HepG2 (cell line): ENCODE measurements at regions not wholly inside any gene's neighbourhood (a gene's known extent, or its start where the extent isn't known, plus 50 kb on each side); places are given as distances from the start of the nearest gene placed in this dataset.

ENCODE experiments used
- ATAC-seq: fragments of 200-7000 bp; cut with Tn5 transposase; 3 replicates; pipeline ENCODE4 v1.9.1; 2020; ENCODE audit warnings: mild to moderate bottlenecking, moderate library complexity
- BruUV-seq: library from RNA; stranded (reverse); fragments of 400-500 nt; replicated peaks from 2 replicates; lab custom pipeline; 2021; lab: Mats Ljungman, UMichigan
- CTCF ChIA-PET: fragments of 300-600 bp; formaldehyde crosslinking; extraction: SDS; loops from one replicate; lab custom pipeline; 2021; ENCODE audit warnings: low total read pairs, inconsistent platforms, low intra/inter-chr PET ratio; lab: Yijun Ruan, JAX
- POLR2A ChIA-PET: fragments of 350-600 bp; sonication (Branson Sonifier 250); formaldehyde crosslinking; loops from one replicate; lab custom pipeline; 2020; ENCODE audit warnings: antibody characterized with exemption, inconsistent platforms; lab: Yijun Ruan, JAX
- DNase-seq: peaks from one replicate; pipeline ENCODE4 v3.0.0-alpha.2; 2015; ENCODE audit warnings: low spot score
- FAIRE-seq: peaks from 3 replicates; lab custom pipeline; 2011; peaks lifted over from hg19 to GRCh38; lab: Jason Lieb, UNC
- H2AFZ ChIP-seq: one replicate; pipeline ENCODE4 v1.6.1; 2011; ENCODE audit warnings: low read length, inconsistent platforms
- H3K27ac ChIP-seq: fragments of 300-600 bp; 3 replicates; pipeline ENCODE4 v1.8.0; 2011; ENCODE audit warnings: mixed run types, mild to moderate bottlenecking, mixed read lengths, low read length, inconsistent platforms; ENCODE audit not compliant: insufficient read depth; ENCODE audit errors: extremely low read length
- H3K27me3 ChIP-seq, 2 experiments: fragments of 200-600 bp in 1 of 2; 2 replicates in 1 of 2; 3 replicates in 1 of 2; pipeline versions ENCODE4 v1.6.0 to v1.8.0; 2011; ENCODE audit warnings: low read length in 2 of 2, mild to moderate bottlenecking in 2 of 2, moderate library complexity in 2 of 2, inconsistent platforms in 1 of 2; ENCODE audit not compliant: insufficient read depth in 2 of 2, control insufficient read depth in 1 of 2
- H3K36me3 ChIP-seq, 2 experiments: fragments of 200-600 bp in 1 of 2; replicated peaks in 1 of 2; 2 replicates in 1 of 2; 3 replicates in 1 of 2; pipeline versions ENCODE4 v1.5.1 to v1.8.0; 2011; ENCODE audit warnings: low read length in 2 of 2, inconsistent platforms in 1 of 2; ENCODE audit not compliant: insufficient read depth in 2 of 2, control insufficient read depth in 1 of 2
- H3K4me1 ChIP-seq: 2 replicates; pipeline ENCODE4 v1.5.1; 2012; ENCODE audit warnings: low read length, inconsistent platforms; ENCODE audit not compliant: insufficient read depth
- H3K4me2 ChIP-seq: 2 replicates; pipeline ENCODE4 v1.6.0; 2011; ENCODE audit warnings: low read depth, low read length, inconsistent platforms
- H3K4me3 ChIP-seq, 3 experiments: fragments of 200-600 bp in 1 of 3; sonication (generic), shearing (Covaris generic) in 1 of 3; replicated peaks in 1 of 3; 2 replicates each; pipeline ENCODE4 v1.5.1; 2011 to 2016; ENCODE audit warnings: low read length in 3 of 3, inconsistent platforms in 2 of 3, low read depth in 2 of 3, mild to moderate bottlenecking in 2 of 3, control low read depth in 1 of 3, mixed read lengths in 1 of 3; ENCODE audit not compliant: insufficient read depth in 1 of 3
- H3K79me2 ChIP-seq: one replicate; pipeline ENCODE4 v1.6.1; 2011; ENCODE audit warnings: low read length, inconsistent platforms; ENCODE audit not compliant: insufficient read depth
- H3K9ac ChIP-seq: 2 replicates; pipeline ENCODE4 v1.6.0; 2011; ENCODE audit warnings: mild to moderate bottlenecking, low read depth, low read length, inconsistent platforms; ENCODE audit not compliant: insufficient read depth
- H3K9me3 ChIP-seq: 2 replicates; pipeline ENCODE4 v1.5.1; 2012; ENCODE audit warnings: mild to moderate bottlenecking, low read length
- H4K20me1 ChIP-seq: 2 replicates; pipeline ENCODE4 v1.6.0; 2011; ENCODE audit warnings: inconsistent platforms, mild to moderate bottlenecking, low read length, moderate library complexity; ENCODE audit not compliant: insufficient read depth
- DDIT3 ChIP-seq: sonication (generic); formaldehyde crosslinking; IDR thresholded peaks from 2 replicates; pipeline ENCODE4 v1.4.0; 2020; ENCODE audit warnings: mild to moderate bottlenecking, missing genetic modification reagents
- JUND ChIP-seq: sonication (generic); formaldehyde crosslinking; IDR thresholded peaks from 2 replicates; pipeline ENCODE4 v1.8.0; 2022; ENCODE audit warnings: mild to moderate bottlenecking, missing genetic modification reagents
- KAT7 ChIP-seq: IDR thresholded peaks from 2 replicates; pipeline ENCODE4 v1.6.1; 2018; ENCODE audit warnings: borderline replicate concordance, missing compliant biosample characterization
- MLX ChIP-seq: IDR thresholded peaks from 2 replicates; pipeline ENCODE4 v1.6.1; 2016
- THAP9 ChIP-seq: sonication (generic); formaldehyde crosslinking; IDR thresholded peaks from 2 replicates; pipeline ENCODE4; 2020; ENCODE audit warnings: missing genetic modification reagents, mild to moderate bottlenecking, borderline replicate concordance
- ZKSCAN8 ChIP-seq: IDR thresholded peaks from 2 replicates; pipeline ENCODE4 v1.6.1; 2016; ENCODE audit warnings: borderline replicate concordance, missing genetic modification reagents, missing compliant biosample characterization
- ZNF660 ChIP-seq: sonication (generic); formaldehyde crosslinking; IDR thresholded peaks from 2 replicates; pipeline ENCODE4 v1.5.1; 2020; ENCODE audit warnings: mild to moderate bottlenecking, low read depth, missing genetic modification reagents, borderline replicate concordance
- ZNF841 ChIP-seq: sonication (generic); formaldehyde crosslinking; IDR thresholded peaks from 2 replicates; pipeline ENCODE4 v1.8.1; 2023; ENCODE audit warnings: missing genetic modification reagents, borderline replicate concordance
- WGBS: methylation state at CpG from one replicate; pipeline ENCODE4 v1.1.6; 2017; ENCODE audit warnings: low lambda C conversion rate; 5-methylcytosine and 5-hydroxymethylcytosine counted together
- in situ Hi-C: cut with HindIII; loops from 2 replicates; pipeline ENCODE4 v1.10.0; 2017; ENCODE audit warnings: low pct_unique_long_range_greater_than_20kb; ENCODE audit not compliant: extremely low pct_ligation_motif_present
- intact Hi-C: fragments of 100-400 bp; cut with micrococcal nuclease; formaldehyde crosslinking; loops from one replicate; pipeline ENCODE4 v1.10.0; 2022; ENCODE audit not compliant: unreplicated experiment
- TF ChIP-seq, protein P1 (sequence below): sonication (generic); formaldehyde crosslinking; conservative IDR thresholded peaks from 2 replicates; pipeline ENCODE4 v1.4.0; 2020; ENCODE audit warnings: missing genetic modification reagents
- TF ChIP-seq, protein P2 (sequence below): sonication (generic); formaldehyde crosslinking; IDR thresholded peaks from 2 replicates; pipeline ENCODE4 v1.4.0; 2020; ENCODE audit warnings: missing genetic modification reagents

DNA sequence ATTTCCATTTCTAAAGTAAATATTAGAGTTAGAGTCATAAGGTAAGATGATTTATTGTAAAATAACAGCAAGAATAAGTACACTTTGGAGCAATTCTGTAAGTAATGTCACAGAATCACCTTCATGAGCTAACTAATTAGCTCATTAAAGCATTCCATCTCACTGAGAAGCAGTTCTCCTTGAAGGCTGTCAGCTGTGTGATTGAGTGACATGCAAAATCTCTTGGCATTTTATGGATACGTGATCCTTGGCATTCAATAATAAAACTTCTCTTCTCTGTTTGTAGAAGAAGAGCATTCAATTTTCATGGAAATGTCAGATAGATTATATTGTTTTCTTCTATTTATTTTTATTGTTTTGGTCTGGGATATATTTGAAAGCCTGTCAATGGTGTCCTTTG lies 1389.3 kb downstream of the GATA3 start (continued):
- TF ChIP-seq THAP9 (CRISPR knock-in tag), result no peak
- TF ChIP-seq JUND (CRISPR knock-in tag), result no peak
- TF ChIP-seq, protein P1, sequence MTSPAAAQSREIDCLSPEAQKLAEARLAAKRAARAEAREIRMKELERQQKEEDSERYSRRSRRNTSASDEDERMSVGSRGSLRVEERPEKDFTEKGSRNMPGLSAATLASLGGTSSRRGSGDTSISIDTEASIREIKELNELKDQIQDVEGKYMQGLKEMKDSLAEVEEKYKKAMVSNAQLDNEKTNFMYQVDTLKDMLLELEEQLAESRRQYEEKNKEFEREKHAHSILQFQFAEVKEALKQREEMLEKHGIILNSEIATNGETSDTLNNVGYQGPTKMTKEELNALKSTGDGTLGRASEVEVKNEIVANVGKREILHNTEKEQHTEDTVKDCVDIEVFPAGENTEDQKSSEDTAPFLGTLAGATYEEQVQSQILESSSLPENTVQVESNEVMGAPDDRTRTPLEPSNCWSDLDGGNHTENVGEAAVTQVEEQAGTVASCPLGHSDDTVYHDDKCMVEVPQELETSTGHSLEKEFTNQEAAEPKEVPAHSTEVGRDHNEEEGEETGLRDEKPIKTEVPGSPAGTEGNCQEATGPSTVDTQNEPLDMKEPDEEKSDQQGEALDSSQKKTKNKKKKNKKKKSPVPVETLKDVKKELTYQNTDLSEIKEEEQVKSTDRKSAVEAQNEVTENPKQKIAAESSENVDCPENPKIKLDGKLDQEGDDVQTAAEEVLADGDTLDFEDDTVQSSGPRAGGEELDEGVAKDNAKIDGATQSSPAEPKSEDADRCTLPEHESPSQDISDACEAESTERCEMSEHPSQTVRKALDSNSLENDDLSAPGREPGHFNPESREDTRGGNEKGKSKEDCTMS (CRISPR knock-in tag), result no peak

DNA sequence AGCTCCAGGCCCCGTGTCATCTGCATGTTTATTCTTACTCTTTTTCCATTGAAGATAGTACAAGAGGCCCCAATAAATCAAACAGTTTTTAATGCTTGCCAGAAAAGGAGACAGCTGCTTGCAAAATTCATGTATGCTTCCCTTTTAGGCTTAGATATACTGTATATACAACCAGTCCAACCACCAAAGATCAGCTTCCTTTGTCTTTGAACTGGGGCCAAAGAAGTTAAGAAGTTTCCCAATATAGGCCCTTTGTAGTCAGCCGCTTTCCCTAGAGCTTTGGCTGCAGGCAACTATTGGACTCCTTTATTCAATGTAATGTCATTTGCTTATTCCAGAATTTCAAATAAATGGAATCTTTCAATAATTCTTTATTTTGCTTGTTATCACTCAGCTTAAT lies 1395.0 kb downstream of the GATA3 start:
- 7% methylated on average over 2 of the region's 2 CpGs for WGBS
- H2AFZ ChIP-seq, result no peak overlapping the region
- peaks cover 90% of the 10 kb centered on the region for H3K9me3 ChIP-seq
- no peak overlapping the region for H3K9ac ChIP-seq
- DNase-seq (no peak), ATAC-seq (no peak), FAIRE-seq (no peak)
- no peak overlapping the region for H3K4me3 ChIP-seq
- intact Hi-C loops (no loop called here), in situ Hi-C loops (no loop called here)
- no TSS peak for BruUV-seq
- H3K27ac ChIP-seq, result no peak overlapping the region
- H3K79me2 ChIP-seq, result no peaks in the 10 kb centered on the region
- H3K4me2 ChIP-seq, result no peak overlapping the region
- H3K4me1 ChIP-seq, result no peaks in the 10 kb centered on the region
- H3K36me3 ChIP-seq, result no peaks in the 10 kb centered on the region
- ChIA-PET CTCF (no interaction called here), POLR2A (no interaction called here)
- H3K27me3 ChIP-seq, result no peaks in the 10 kb centered on the region; a peak in 1 of 5 replicates
- no peaks in the 10 kb centered on the region for H4K20me1 ChIP-seq
- TF ChIP-seq DDIT3 (CRISPR knock-in tag) (no peak), ZNF841 (CRISPR knock-in tag) (no peak), ZKSCAN8 (CRISPR knock-in tag) (no peak), MLX (CRISPR knock-in tag) (no peak), ZNF660 (CRISPR knock-in tag) (no peak), KAT7 (CRISPR knock-in tag) (no peak)
- TF ChIP-seq, protein P2, sequence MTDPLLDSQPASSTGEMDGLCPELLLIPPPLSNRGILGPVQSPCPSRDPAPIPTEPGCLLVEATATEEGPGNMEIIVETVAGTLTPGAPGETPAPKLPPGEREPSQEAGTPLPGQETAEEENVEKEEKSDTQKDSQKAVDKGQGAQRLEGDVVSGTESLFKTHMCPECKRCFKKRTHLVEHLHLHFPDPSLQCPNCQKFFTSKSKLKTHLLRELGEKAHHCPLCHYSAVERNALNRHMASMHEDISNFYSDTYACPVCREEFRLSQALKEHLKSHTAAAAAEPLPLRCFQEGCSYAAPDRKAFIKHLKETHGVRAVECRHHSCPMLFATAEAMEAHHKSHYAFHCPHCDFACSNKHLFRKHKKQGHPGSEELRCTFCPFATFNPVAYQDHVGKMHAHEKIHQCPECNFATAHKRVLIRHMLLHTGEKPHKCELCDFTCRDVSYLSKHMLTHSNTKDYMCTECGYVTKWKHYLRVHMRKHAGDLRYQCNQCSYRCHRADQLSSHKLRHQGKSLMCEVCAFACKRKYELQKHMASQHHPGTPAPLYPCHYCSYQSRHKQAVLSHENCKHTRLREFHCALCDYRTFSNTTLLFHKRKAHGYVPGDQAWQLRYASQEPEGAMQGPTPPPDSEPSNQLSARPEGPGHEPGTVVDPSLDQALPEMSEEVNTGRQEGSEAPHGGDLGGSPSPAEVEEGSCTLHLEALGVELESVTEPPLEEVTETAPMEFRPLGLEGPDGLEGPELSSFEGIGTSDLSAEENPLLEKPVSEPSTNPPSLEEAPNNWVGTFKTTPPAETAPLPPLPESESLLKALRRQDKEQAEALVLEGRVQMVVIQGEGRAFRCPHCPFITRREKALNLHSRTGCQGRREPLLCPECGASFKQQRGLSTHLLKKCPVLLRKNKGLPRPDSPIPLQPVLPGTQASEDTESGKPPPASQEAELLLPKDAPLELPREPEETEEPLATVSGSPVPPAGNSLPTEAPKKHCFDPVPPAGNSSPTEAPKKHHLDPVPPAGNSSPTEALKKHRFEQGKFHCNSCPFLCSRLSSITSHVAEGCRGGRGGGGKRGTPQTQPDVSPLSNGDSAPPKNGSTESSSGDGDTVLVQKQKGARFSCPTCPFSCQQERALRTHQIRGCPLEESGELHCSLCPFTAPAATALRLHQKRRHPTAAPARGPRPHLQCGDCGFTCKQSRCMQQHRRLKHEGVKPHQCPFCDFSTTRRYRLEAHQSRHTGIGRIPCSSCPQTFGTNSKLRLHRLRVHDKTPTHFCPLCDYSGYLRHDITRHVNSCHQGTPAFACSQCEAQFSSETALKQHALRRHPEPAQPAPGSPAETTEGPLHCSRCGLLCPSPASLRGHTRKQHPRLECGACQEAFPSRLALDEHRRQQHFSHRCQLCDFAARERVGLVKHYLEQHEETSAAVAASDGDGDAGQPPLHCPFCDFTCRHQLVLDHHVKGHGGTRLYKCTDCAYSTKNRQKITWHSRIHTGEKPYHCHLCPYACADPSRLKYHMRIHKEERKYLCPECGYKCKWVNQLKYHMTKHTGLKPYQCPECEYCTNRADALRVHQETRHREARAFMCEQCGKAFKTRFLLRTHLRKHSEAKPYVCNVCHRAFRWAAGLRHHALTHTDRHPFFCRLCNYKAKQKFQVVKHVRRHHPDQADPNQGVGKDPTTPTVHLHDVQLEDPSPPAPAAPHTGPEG (CRISPR knock-in tag), result no peak
